Neural cell (in vitro differentiated cells): ENCODE measurements at regions not wholly inside any gene's neighbourhood (a gene's known extent, or its start where the extent isn't known, plus 50 kb on each side); places are given as distances from the start of the nearest gene placed in this dataset.

Experiments
- CTCF ChIP-seq: fragments of 450-650 bp; IDR thresholded peaks from 2 replicates; pipeline ENCODE4 v1.5.1; 2014; ENCODE audit warnings: antibody characterized with exemption, mild to moderate bottlenecking, moderate library complexity; ENCODE audit not compliant: poor library complexity, severe bottlenecking
- EZH2 ChIP-seq: fragments of 200-600, 300-800 bp; shearing (Covaris generic), sonication (generic); IDR thresholded peaks from 2 replicates; pipeline ENCODE4 v1.6.1; 2014; ENCODE audit warnings: antibody characterized with exemption, low read length, borderline replicate concordance, mild to moderate bottlenecking; ENCODE audit not compliant: insufficient read depth, poor library complexity, severe bottlenecking
- MXI1 ChIP-seq: fragments of 450-650 bp; conservative IDR thresholded peaks from 2 replicates; pipeline ENCODE4 v1.6.1; 2014; ENCODE audit warnings: antibody characterized with exemption, mild to moderate bottlenecking; ENCODE audit not compliant: poor library complexity, severe bottlenecking
- POLR2AphosphoS5 ChIP-seq: IDR thresholded peaks from 2 replicates; pipeline ENCODE4 v1.6.1; 2012
- RAD21 ChIP-seq: fragments of 450-650 bp; conservative IDR thresholded peaks from 2 replicates; pipeline ENCODE4 v1.6.1; 2014; ENCODE audit warnings: antibody characterized with exemption, mild to moderate bottlenecking, moderate library complexity
- REST ChIP-seq: IDR thresholded peaks from 2 replicates; pipeline ENCODE4 v1.6.1; 2012; ENCODE audit warnings: borderline replicate concordance
- SMC3 ChIP-seq: fragments of 450-650 bp; conservative IDR thresholded peaks from 2 replicates; pipeline ENCODE4 v1.6.1; 2014; ENCODE audit warnings: antibody characterized with exemption, mild to moderate bottlenecking, moderate library complexity; ENCODE audit not compliant: poor library complexity

- TF ChIP-seq POLR2AphosphoS5, result no peak
- TF ChIP-seq SMC3, result no peak
- TF ChIP-seq EZH2, result no peak
- TF ChIP-seq MXI1, result no peak
- TF ChIP-seq CTCF, result no peak
- no peak for TF ChIP-seq RAD21
- TF ChIP-seq REST, result no peak
These were observed 117.3 kb downstream of the MAB21L3 start for GRCh38 chr1:116228511-116228910.
